Activated CD4-positive, alpha-beta T cell treated with anti-CD3 and anti-CD28 coated beads for 36 hours (primary cell): ENCODE measurements at regions not wholly inside any gene's neighbourhood (a gene's known extent, or its start where the extent isn't known, plus 50 kb on each side); places are given as distances from the start of the nearest gene placed in this dataset.

ENCODE experiments used
- ATAC-seq: fragments of 200-7000 bp; cut with Tn5 transposase; one replicate; pipeline ENCODE4 v1.10.0; 2021; ENCODE audit warnings: mild to moderate bottlenecking, moderate library complexity
- CTCF ChIA-PET: fragments of 350-600 bp; sonication (Branson Sonifier 250); formaldehyde crosslinking; loops from one replicate; lab custom pipeline; 2021; ENCODE audit warnings: antibody characterized with exemption; lab: Charles Lee
- POLR2A ChIA-PET: fragments of 350-600 bp; sonication (Branson Sonifier 250); formaldehyde crosslinking; loops from one replicate; lab custom pipeline; 2021; ENCODE audit warnings: antibody characterized with exemption, inconsistent platforms; lab: Charles Lee
- DNase-seq: peaks from one replicate; pipeline ENCODE4 v3.0.0-alpha.2; 2020
- H3K27ac Mint-ChIP-seq: one replicate; pipeline ENCODE4 v1.8.0; 2021; ENCODE audit warnings: mixed read lengths
- H3K27me3 Mint-ChIP-seq: one replicate; pipeline ENCODE4 v1.8.0; 2021; ENCODE audit warnings: mixed read lengths
- H3K36me3 Mint-ChIP-seq: one replicate; pipeline ENCODE4 v1.8.0; 2021; ENCODE audit warnings: low read depth, mixed read lengths
- H3K4me1 Mint-ChIP-seq: one replicate; pipeline ENCODE4 v1.8.0; 2021; ENCODE audit warnings: mixed read lengths
- H3K4me3 Mint-ChIP-seq: one replicate; pipeline ENCODE4 v1.8.0; 2021; ENCODE audit warnings: mild to moderate bottlenecking, moderate library complexity, mixed read lengths
- H3K9me3 Mint-ChIP-seq: one replicate; pipeline ENCODE4 v1.8.0; 2021; ENCODE audit warnings: low read depth, mixed read lengths
- intact Hi-C, 2 experiments: fragments of 100-400 bp; cut with DNase I in 1 of 2; cut with micrococcal nuclease in 1 of 2; formaldehyde crosslinking; loops; one replicate each; pipeline versions ENCODE4 v1.14.2 to v1.15.1; 2022 to 2024; cut with DNase I, micrococcal nuclease

- POLR2A ChIA-PET = no interaction called here
Observed at GRCh38 chr1:222099746-222100145, 357.9 kb upstream of the DUSP10 start.

GRCh38 chr1:222098404-222098803 lies 356.5 kb upstream of the DUSP10 start:
- Mint-ChIP-seq H3K27me3 (no peaks in the 10 kb centered on the region), H3K4me1 (no peaks in the 10 kb centered on the region), H3K4me3 (no peak overlapping the region), H3K36me3 (no peaks in the 10 kb centered on the region), H3K27ac (no peak overlapping the region), H3K9me3 (no peaks in the 10 kb centered on the region)
- intact Hi-C loops = loop anchor here in 1 of 2 experiments (10.0 kb wide), 1 partner anchor 536 kb away; no protein-coding TSS in a partner anchor
- ATAC-seq (no peak), DNase-seq (no peak)
- ChIA-PET POLR2A (no interaction called here), CTCF (interaction anchor here (0.6 to 1.7 kb wide), 5 partner anchors 10 to 615 kb away, joined by 3 to 8 read pairs (median 4); no protein-coding TSS in a partner anchor)

More at GRCh38 chr1:222099746-222100145, 357.9 kb upstream of the DUSP10 start:
- Mint-ChIP-seq H3K27ac (no peak overlapping the region), H3K36me3 (no peaks in the 10 kb centered on the region), H3K4me1 (no peaks in the 10 kb centered on the region), H3K9me3 (no peaks in the 10 kb centered on the region), H3K4me3 (no peak overlapping the region), H3K27me3 (no peaks in the 10 kb centered on the region)
- intact Hi-C loops = loop anchor here in 1 of 2 experiments (10.0 kb wide), 1 partner anchor 535 kb away; no protein-coding TSS in a partner anchor
- ATAC-seq (no peak), DNase-seq (no peak)
- CTCF ChIA-PET = interaction anchor here (1.1 to 1.7 kb wide), 2 partner anchors 8 to 356 kb away, joined by 5 to 8 read pairs; no protein-coding TSS in a partner anchor

DNA sequence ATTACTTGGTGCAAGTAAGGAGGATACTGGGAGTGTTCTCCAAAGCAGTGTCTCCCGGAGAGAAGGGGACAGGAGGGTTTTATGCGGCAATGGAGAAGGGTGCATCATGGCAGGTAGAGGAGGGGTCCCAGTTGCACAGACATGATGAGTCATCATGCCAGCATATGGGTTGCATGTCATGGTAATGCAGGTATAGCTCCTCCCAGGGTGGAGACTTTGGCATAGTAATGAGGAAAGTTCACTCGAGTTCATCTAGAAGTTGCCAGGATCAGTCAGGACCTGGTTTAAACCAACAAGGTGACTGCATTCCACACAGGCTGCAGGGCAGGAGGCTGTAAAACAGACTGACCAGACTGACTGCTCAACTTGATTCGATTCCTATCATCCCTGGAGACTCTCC lies 355.7 kb upstream of the DUSP10 start:
- no peaks in the 10 kb centered on the region for H3K9me3 Mint-ChIP-seq
- POLR2A ChIA-PET = no interaction called here
- ATAC-seq = no peak

DNA sequence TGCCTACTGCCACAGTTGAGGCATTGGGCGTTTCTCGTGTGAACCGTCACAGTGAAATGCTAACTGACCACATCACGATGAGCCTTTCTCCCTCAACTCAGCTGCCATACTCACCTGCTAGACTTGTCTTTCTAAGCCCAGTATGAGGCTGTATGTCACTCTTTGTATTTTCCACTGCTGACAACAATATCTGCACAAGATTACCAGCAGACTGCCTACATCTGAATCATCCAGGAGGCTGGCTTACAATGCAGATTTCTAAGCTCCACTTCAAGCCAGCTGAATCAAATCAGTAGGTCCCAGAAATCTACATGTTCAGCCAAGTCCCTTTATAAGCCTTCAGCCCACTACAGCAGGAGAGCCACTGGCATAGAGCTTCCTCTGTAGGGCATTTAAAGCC lies 355.0 kb upstream of the DUSP10 start:
- no peak for DNase-seq
- intact Hi-C loops = loop anchor here (1.0 to 10.0 kb wide), 2 partner anchors 358 to 538 kb away; no protein-coding TSS in a partner anchor
- H3K27ac Mint-ChIP-seq = no peak overlapping the region
- no peak overlapping the region for H3K4me3 Mint-ChIP-seq
- ChIA-PET CTCF (interaction anchor here (0.5 to 3.2 kb wide), 8 partner anchors 19 to 1072 kb away, joined by 3 to 19 read pairs (median 3); no protein-coding TSS in a partner anchor), POLR2A (no interaction called here)
- H3K4me1 Mint-ChIP-seq = no peaks in the 10 kb centered on the region
- no peaks in the 10 kb centered on the region for H3K9me3 Mint-ChIP-seq
- no peak for ATAC-seq
- no peaks in the 10 kb centered on the region for H3K36me3 Mint-ChIP-seq
- H3K27me3 Mint-ChIP-seq = no peaks in the 10 kb centered on the region

More for the DNA sequence above, 355.7 kb upstream of the DUSP10 start:
- Mint-ChIP-seq H3K27ac (no peak overlapping the region), H3K36me3 (no peaks in the 10 kb centered on the region), H3K27me3 (no peaks in the 10 kb centered on the region), H3K4me1 (no peaks in the 10 kb centered on the region), H3K4me3 (no peak overlapping the region)
- DNase-seq = no peak
- CTCF ChIA-PET = interaction anchor here (1.0 to 3.2 kb wide), 4 partner anchors 18 to 357 kb away, joined by 3 to 19 read pairs (median 3); no protein-coding TSS in a partner anchor
- intact Hi-C loops = loop anchor here in 1 of 2 experiments (10.0 kb wide), 1 partner anchor 537 kb away; no protein-coding TSS in a partner anchor

- DNase-seq (no peak), ATAC-seq (no peak)
- no peaks in the 10 kb centered on the region for H3K4me1 Mint-ChIP-seq
- H3K9me3 Mint-ChIP-seq = no peaks in the 10 kb centered on the region
- H3K36me3 Mint-ChIP-seq = no peaks in the 10 kb centered on the region
- ChIA-PET POLR2A (no interaction called here), CTCF (interaction anchor here (0.6 to 3.2 kb wide), 9 partner anchors 19 to 1071 kb away, joined by 3 to 19 read pairs (median 3); no protein-coding TSS in a partner anchor)
- intact Hi-C loops = loop anchor here (1.0 to 10.0 kb wide), 2 partner anchors 359 to 538 kb away; no protein-coding TSS in a partner anchor
- no peak overlapping the region for H3K4me3 Mint-ChIP-seq
- no peak overlapping the region for H3K27ac Mint-ChIP-seq
- H3K27me3 Mint-ChIP-seq = no peaks in the 10 kb centered on the region
Observed at GRCh38 chr1:222096476-222096772, 354.5 kb upstream of the DUSP10 start.

DNA sequence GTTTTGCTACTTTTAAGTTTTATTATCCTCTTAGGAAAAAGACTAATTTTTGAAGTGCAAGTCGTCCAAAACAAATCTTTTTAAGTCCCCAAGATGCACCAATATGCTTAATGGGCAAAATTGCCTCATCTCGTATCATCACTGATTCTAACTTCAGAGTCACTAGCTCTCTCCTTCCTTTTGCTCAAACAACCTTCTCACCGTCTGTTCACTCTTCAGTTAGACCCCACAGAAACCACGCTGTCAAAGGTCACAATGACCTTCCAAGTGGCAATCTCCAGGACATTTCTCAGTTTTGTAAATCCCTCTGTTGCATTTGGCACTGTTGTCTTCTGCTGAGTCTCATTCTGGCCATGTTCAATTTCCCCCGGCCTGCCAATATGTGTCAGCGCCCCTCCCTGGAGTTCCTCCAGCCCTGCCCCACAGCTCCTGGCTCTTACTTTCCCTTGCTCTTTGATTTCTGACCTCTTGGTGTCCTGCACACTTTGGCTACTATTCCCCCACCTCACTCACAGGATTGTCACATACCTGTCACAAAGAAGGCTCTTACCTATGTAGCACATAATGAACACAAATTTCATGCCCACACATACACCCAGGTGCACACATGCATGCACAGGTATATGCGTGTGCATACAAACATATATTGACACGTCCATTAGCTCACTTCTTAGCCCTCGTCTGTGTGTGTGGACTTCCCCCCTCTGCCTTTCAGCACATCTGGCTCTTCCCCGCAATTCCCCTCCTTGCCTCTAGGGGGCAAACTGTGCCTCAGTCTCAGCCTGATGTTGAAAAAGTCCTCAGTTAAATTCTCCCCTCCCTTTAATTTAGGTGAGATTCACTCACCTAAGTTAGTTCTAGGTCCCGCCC lies 354.0 kb upstream of the DUSP10 start:
- no peaks in the 10 kb centered on the region for H3K9me3 Mint-ChIP-seq
- POLR2A ChIA-PET = no interaction called here

DNA sequence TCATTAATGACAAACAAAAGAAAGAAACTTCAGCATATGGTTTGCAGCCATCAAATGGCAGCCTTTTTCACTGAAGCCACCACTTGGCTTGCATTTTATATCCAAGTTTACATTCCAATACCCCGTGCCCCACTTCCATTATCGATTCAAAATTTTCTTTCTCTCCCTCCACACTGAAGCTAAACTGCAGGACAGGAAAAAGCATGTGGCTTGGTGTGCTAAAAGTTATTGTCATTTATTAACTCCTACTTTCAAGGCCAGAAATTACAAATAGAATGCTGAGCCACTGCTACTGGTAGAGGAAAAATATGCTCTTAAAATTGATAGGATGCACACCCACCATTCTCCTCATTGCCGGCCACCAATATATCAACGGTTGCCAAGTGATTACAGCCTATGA lies 351.6 kb upstream of the DUSP10 start:
- ChIA-PET CTCF (interaction anchor here (1.3 to 1.4 kb wide), 2 partner anchors 19 to 362 kb away, joined by 3 read pairs; no protein-coding TSS in a partner anchor), POLR2A (no interaction called here)
- no peak for DNase-seq
- Mint-ChIP-seq H3K4me1 (no peaks in the 10 kb centered on the region), H3K9me3 (no peaks in the 10 kb centered on the region), H3K27me3 (peaks cover 4% of the 10 kb centered on the region), H3K36me3 (no peaks in the 10 kb centered on the region), H3K27ac (no peak overlapping the region), H3K4me3 (no peak overlapping the region)
- intact Hi-C loops = loop anchor here in 1 of 2 experiments (10.0 kb wide), 1 partner anchor 541 kb away; no protein-coding TSS in a partner anchor
- ATAC-seq = no peak

More for the DNA sequence above, 354.0 kb upstream of the DUSP10 start:
- DNase-seq = peak; percentile 75
- CTCF ChIA-PET = interaction anchor here (0.6 to 3.2 kb wide), 13 partner anchors 11 to 1722 kb away, joined by 3 to 19 read pairs (median 3); no protein-coding TSS in a partner anchor
- Mint-ChIP-seq H3K27me3 (no peaks in the 10 kb centered on the region), H3K36me3 (no peaks in the 10 kb centered on the region), H3K4me3 (no peak overlapping the region), H3K27ac (no peak overlapping the region), H3K4me1 (no peaks in the 10 kb centered on the region)
- ATAC-seq = peak; percentile 78
- intact Hi-C loops = loop anchor here (1.0 to 10.0 kb wide), 2 partner anchors 359 to 539 kb away; no protein-coding TSS in a partner anchor

GRCh38 chr1:222090103-222090502 lies 348.2 kb upstream of the DUSP10 start:
- Mint-ChIP-seq H3K9me3 (peaks cover 4% of the 10 kb centered on the region), H3K27me3 (peaks cover 11% of the 10 kb centered on the region), H3K36me3 (no peaks in the 10 kb centered on the region), H3K4me3 (no peak overlapping the region), H3K27ac (no peak overlapping the region), H3K4me1 (no peaks in the 10 kb centered on the region)
- DNase-seq (no peak), ATAC-seq (no peak)
- intact Hi-C loops = loop anchor here in 1 of 2 experiments (10.0 kb wide), 1 partner anchor 545 kb away; no protein-coding TSS in a partner anchor
- ChIA-PET CTCF (interaction anchor here (0.6 to 0.9 kb wide), 2 partner anchors 53 to 63 kb away, joined by 3 read pairs; no protein-coding TSS in a partner anchor), POLR2A (no interaction called here)

DNA sequence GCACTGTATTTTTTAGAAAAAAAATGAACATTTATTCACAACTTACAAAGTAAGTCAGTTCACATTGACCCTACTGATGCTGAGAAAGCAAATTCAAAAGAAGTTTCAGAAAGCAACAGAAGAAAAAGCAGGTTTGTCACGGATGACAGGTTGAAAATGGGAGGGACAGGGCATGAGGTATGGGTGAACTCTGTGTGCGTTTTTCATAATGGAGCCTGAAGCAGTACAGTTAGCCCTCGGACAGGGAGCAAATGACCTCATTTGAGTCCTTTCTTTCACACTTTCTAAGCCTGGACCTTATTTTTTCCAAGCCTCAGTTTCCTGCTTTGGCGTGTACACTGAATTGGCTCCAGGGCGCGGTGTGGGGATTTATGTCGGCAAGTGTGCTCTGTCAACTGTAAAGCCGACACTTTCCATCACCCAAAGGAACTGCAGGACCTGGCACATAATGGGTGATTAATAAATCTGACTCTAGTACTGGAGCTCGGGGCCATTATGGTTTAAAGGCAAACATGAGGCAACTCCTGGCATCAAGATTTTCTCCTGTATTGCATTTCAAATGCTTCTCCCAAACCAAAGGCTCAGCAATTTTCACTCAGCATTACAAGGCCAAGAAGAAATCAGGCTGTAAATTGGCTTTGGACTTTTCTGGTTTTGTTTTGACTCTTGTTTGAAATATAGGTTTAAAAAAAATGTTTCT lies 345.5 kb upstream of the DUSP10 start:
- H3K27ac Mint-ChIP-seq = no peak overlapping the region
- ATAC-seq = no peak
- intact Hi-C loops = no loop called here
- no peaks in the 10 kb centered on the region for H3K36me3 Mint-ChIP-seq
- peaks cover 9% of the 10 kb centered on the region for H3K9me3 Mint-ChIP-seq
- no peak overlapping the region for H3K4me3 Mint-ChIP-seq
- no peaks in the 10 kb centered on the region for H3K4me1 Mint-ChIP-seq
- ChIA-PET CTCF (interaction anchor here (0.9 kb wide), 1 partner anchor 12 kb away, joined by 3 read pairs; no protein-coding TSS in a partner anchor), POLR2A (no interaction called here)
- H3K27me3 Mint-ChIP-seq = peaks cover 14% of the 10 kb centered on the region
- DNase-seq = no peak

- H3K36me3 Mint-ChIP-seq = no peaks in the 10 kb centered on the region
- no peaks in the 10 kb centered on the region for H3K4me1 Mint-ChIP-seq
- ChIA-PET CTCF (interaction anchor here (0.6 kb wide), 1 partner anchor 245 kb away, joined by 3 read pairs; no protein-coding TSS in a partner anchor), POLR2A (no interaction called here)
- intact Hi-C loops = no loop called here
- no peak for DNase-seq
- H3K9me3 Mint-ChIP-seq = peaks cover 9% of the 10 kb centered on the region
- ATAC-seq = no peak
- no peak overlapping the region for H3K27ac Mint-ChIP-seq
- no peak overlapping the region for H3K4me3 Mint-ChIP-seq
- peaks cover 14% of the 10 kb centered on the region for H3K27me3 Mint-ChIP-seq
Observed at GRCh38 chr1:222084996-222085395, 343.1 kb upstream of the DUSP10 start.

DNA sequence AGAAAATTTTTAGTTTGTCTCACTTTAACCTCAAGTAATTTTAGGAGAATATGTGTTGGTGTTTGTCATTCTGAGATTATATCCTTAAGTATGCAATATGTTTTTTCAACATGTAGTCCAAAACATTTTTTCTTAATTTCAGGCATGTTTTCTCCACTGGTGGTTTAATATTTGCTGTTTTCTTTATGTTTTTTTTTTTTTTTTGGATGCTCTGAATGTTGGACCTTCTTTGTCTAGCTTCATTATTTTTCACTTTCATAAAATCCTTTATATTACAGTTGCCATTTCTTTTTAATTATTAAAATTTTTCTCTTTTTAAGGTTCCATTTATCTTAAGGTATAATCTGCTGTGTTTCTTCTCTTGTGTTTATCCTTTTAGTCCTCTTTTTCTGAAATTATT lies 342.2 kb upstream of the DUSP10 start:
- CTCF ChIA-PET = no interaction called here
- Mint-ChIP-seq H3K36me3 (no peaks in the 10 kb centered on the region), H3K4me1 (no peaks in the 10 kb centered on the region), H3K27me3 (peaks cover 10% of the 10 kb centered on the region), H3K4me3 (no peak overlapping the region), H3K9me3 (peaks cover 9% of the 10 kb centered on the region), H3K27ac (no peak overlapping the region)
- POLR2A ChIA-PET = no interaction called here
- DNase-seq (no peak), ATAC-seq (no peak)
- intact Hi-C loops = no loop called here
